Upper lobe of right lung (tissue), 1 donor: ENCODE measurements at regions not wholly inside any gene's neighbourhood (a gene's known extent, or its start where the extent isn't known, plus 50 kb on each side); places are given as distances from the start of the nearest gene placed in this dataset.

Experiments
- ATAC-seq: fragments of 200-7000 bp; cut with Tn5 transposase; one replicate; pipeline ENCODE4 v1.9.1; 2020; ENCODE audit warnings: mild to moderate bottlenecking, moderate library complexity
- DNase-seq: peaks from one replicate; pipeline ENCODE4 v3.0.0-alpha.2; 2020
- H3K27ac ChIP-seq: fragments of 200-600 bp; one replicate; pipeline ENCODE4 v1.8.0; 2022
- H3K27me3 ChIP-seq: fragments of 200-600 bp; one replicate; pipeline ENCODE4 v1.8.0; 2022; ENCODE audit warnings: mild to moderate bottlenecking
- H3K36me3 ChIP-seq: fragments of 200-600 bp; one replicate; pipeline ENCODE4 v1.8.0; 2022
- H3K4me1 ChIP-seq: fragments of 200-600 bp; one replicate; pipeline ENCODE4 v1.8.0; 2022
- H3K4me3 ChIP-seq: fragments of 200-600 bp; one replicate; pipeline ENCODE4 v1.8.0; 2022; ENCODE audit warnings: mild to moderate bottlenecking
- H3K9me3 ChIP-seq: fragments of 200-600 bp; one replicate; pipeline ENCODE4 v1.8.0; 2022
- intact Hi-C: fragments of 100-400 bp; cut with DNase I; formaldehyde crosslinking; loops from one replicate; pipeline ENCODE4 v1.11.0; 2022
- TF ChIP-seq, protein P1 (sequence below): fragments of 200-600 bp; IDR thresholded peaks from one replicate; pipeline ENCODE4 v1.8.0; 2022; ENCODE audit warnings: antibody characterized with exemption
- donor health status: DM: no; HTN: yes; CAD: no; lungs with severe emphysema.

DNA sequence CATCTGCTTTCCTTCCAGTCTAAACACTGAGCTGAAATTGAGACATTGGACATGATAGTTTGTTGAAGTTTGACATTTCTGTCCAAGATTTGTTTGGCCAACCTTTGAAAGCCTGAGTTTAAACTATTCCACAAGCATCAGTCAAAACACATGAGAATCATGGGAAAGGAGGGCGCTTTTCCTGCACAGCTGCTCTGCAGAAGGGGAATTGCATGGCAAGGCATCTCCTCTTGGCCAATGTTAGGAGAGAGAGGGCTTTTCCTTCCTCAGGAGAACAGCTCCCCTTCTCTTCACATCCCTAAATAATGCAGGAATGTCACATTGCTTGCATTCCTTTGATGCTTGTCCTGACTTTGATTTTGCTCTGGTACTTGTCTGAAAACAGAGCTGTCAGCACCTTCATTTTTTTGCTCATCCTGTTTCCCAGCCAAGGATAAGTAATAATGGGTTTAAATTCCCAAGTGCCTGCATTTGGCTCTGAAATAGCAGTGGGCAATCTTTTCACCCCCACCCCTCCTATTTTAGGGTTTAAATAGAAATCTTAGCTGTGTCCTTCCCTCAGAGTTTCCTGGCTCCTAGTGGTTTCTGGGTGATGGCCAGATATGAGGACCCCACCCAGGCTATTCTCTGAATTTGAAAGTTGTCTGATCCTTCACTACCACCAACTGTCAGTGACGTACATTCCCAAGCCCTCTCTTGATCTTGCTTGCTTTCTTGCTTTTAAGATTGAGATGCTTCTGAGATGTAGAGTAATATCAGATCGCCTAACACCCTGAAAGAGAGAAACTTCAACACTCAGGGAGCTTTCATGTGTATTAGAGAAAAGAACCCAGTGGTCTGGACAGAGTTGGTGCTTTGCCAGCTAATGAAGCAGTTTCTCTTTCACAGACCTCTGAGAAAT lies 75.2 kb upstream of the NPVF start:
- Histone ChIP-seq H3K4me3 (no peak overlapping the region), H3K36me3 (no peaks in the 10 kb centered on the region), H3K9me3 (no peaks in the 10 kb centered on the region), H3K27ac (no peak overlapping the region), H3K27me3 (no peaks in the 10 kb centered on the region), H3K4me1 (peaks cover 7% of the 10 kb centered on the region)
- TF ChIP-seq, protein P1, sequence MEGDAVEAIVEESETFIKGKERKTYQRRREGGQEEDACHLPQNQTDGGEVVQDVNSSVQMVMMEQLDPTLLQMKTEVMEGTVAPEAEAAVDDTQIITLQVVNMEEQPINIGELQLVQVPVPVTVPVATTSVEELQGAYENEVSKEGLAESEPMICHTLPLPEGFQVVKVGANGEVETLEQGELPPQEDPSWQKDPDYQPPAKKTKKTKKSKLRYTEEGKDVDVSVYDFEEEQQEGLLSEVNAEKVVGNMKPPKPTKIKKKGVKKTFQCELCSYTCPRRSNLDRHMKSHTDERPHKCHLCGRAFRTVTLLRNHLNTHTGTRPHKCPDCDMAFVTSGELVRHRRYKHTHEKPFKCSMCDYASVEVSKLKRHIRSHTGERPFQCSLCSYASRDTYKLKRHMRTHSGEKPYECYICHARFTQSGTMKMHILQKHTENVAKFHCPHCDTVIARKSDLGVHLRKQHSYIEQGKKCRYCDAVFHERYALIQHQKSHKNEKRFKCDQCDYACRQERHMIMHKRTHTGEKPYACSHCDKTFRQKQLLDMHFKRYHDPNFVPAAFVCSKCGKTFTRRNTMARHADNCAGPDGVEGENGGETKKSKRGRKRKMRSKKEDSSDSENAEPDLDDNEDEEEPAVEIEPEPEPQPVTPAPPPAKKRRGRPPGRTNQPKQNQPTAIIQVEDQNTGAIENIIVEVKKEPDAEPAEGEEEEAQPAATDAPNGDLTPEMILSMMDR: no peak
- ATAC-seq (no peak), DNase-seq (no peak)
- intact Hi-C loops: no loop called here

DNA sequence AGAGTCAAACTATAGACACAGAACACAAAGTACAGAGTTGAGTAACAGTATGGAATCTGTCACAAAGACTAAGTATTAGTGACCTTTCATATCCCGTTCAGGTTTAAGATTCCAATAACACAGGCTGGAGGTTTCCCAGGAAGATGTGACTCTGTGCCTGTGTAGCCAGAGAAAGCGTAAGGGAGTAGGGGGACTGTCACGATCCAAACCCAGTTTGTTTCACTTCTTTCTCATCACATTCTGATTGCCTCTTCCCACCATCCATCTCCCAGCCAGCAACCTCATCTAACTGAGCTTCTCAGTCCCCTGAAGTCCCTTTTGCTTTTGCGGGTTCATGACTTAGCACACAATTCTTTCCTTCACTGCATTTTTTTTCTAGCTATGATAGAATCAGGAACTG lies 76.4 kb upstream of the NPVF start:
- Histone ChIP-seq H3K27ac (no peak overlapping the region), H3K27me3 (no peaks in the 10 kb centered on the region), H3K4me3 (no peak overlapping the region), H3K36me3 (no peaks in the 10 kb centered on the region), H3K9me3 (no peaks in the 10 kb centered on the region), H3K4me1 (peaks cover 7% of the 10 kb centered on the region)
- intact Hi-C loops: no loop called here
- no peak for DNase-seq
- ATAC-seq: no peak
- TF ChIP-seq, protein P1: no peak

DNA sequence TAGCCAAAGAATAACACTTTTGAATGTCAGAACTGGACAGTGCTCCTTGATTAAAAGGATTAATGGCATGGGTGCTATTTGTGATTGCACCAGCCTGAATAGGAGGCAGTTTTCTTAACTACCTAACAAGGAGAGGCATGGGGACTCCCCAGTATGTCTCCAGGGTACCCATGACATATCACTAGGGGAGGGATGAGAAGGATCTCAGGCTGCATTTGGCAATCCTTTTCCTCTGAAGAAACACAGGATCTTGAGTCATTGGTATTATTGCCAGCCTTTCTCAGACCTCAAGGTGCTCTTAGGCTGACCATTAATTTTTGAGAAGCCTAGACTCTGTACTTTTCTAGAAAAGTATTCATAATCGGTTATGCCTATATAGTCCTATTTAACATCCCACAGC lies 77.5 kb upstream of the NPVF start:
- Histone ChIP-seq H3K36me3 (no peaks in the 10 kb centered on the region), H3K4me1 (peaks cover 7% of the 10 kb centered on the region), H3K27me3 (no peaks in the 10 kb centered on the region), H3K27ac (no peak overlapping the region), H3K9me3 (no peaks in the 10 kb centered on the region), H3K4me3 (no peak overlapping the region)
- intact Hi-C loops: no loop called here
- TF ChIP-seq, protein P1: no peak
- no peak for ATAC-seq
- no peak for DNase-seq

DNA sequence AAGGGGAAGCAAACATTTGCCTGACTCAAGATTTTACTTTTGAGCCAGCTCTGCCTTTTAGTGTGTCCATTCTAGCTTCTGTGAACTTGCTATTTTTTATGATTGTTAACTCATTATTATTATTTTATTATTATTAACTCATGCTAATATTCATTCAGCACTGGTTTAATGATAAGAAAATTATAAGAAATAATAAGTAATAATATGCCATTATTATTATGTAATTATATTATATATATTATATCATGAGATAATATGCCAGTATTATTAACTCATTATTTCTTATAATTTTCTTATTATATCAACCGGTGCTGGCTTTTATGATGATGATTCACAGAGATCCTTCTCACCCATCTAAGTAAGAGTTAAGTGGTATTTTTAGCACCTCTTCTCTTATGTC lies 79.3 kb upstream of the NPVF start:
- DNase-seq: no peak

DNA sequence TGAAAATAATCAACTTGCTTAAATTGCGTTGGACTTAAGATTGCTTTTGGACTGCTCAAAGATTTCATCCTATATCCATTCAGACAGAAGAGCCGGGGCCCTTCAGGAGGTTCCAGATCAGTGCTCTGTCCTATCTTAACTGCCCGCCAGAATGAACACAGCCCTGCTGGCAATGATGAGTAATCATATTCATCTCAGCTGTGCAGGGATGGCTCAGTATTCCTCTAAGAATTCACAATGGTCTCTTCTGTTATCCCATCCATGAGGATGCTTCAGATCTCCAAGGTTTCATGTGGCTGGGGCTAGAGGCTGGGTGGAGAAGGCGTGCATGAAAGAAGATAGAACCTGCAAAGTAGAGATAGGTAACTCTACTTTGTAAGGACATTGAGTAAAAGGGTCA lies 80.0 kb upstream of the NPVF start:
- DNase-seq (no peak), ATAC-seq (no peak)
- H3K4me3 ChIP-seq: no peak overlapping the region
- TF ChIP-seq, protein P1: no peak
- H3K4me1 ChIP-seq: peaks cover 5% of the 10 kb centered on the region
- intact Hi-C loops: no loop called here
- peak overlapping the region; percentile 27 for H3K27ac ChIP-seq
- H3K9me3 ChIP-seq: no peaks in the 10 kb centered on the region
- no peaks in the 10 kb centered on the region for H3K27me3 ChIP-seq
- no peaks in the 10 kb centered on the region for H3K36me3 ChIP-seq

More for the DNA sequence above, 79.3 kb upstream of the NPVF start:
- no peak for ATAC-seq
- Histone ChIP-seq H3K27me3 (no peaks in the 10 kb centered on the region), H3K4me3 (no peak overlapping the region), H3K36me3 (no peaks in the 10 kb centered on the region), H3K9me3 (no peaks in the 10 kb centered on the region), H3K27ac (no peak overlapping the region), H3K4me1 (peaks cover 7% of the 10 kb centered on the region)
- TF ChIP-seq, protein P1: no peak
- intact Hi-C loops: no loop called here
